ENCODE measurements at regions not wholly inside any gene's neighbourhood (a gene's known extent, or its start where the extent isn't known, plus 50 kb on each side); places are given as distances from the start of the nearest gene placed in this dataset.
"Not testable (repeated sequence)": the region's sequence is repeated elsewhere in the genome, so short reads cannot be mapped to it uniquely, and the experiment has no call there.

DNA sequence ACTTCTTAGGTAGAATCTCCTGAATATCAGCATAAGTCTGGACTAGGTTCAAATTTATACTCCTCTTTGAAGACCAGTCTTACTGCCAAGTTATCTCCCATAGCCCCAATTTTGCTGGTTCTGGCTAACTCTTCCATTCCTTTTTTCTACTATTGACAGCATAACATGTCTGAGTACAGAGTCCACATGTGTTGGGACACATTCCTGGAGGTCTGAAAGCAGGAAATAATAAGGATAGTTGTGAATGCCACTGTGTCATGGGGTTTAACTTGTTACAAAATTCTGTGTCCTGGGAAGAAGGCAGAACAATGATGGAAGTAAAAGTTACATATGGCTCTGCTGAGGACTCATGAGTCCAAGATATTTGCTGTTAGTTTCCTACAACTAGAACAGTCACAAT, 57.4 kb upstream of the ZBTB20 start:
- no peak for TF ChIP-seq ZNF274 (IDR thresholded peaks at IDR 0.05; ENCODE audit: low read depth, low read length)
- H3K4me3 ChIP-seq (ENCODE audit: low read length) = no peak overlapping the region

DNA sequence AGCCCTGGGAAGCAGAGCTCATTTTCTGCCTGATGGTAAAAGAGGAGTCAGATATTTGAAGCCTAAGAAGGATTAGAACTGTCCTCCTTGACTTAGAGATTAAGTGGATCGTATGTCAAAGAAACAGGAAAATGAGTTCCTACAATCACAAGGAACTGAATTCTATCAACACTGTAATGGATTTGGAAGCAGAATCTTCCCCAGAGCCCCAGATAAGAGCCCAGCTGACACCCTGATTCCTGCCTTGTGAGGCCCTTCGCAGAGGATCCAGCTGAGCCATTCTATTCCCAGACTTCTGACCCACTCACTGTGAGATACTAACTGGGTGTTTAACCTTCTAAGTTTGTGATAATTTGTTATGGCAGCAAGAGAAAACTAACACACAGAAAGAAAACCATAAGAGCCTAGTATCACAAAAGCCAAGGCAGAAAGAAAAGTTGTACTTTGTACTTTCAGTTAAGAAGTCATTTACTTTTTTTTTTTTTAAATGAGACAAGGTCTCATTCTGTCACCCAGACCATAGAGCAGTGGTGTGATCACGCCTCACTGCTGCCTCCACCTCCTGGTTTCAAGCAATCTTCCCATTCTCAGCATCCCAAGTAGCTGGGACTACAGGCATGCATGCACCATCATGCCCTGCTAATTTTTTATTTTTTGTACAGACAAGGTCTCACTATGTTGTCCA, 61.1 kb upstream of the ZBTB20 start:
- no peak for TF ChIP-seq ZNF274 (IDR thresholded peaks at IDR 0.05; ENCODE audit: low read depth, low read length)
- no peak overlapping the region for H3K4me3 ChIP-seq (ENCODE audit: low read length)

DNA sequence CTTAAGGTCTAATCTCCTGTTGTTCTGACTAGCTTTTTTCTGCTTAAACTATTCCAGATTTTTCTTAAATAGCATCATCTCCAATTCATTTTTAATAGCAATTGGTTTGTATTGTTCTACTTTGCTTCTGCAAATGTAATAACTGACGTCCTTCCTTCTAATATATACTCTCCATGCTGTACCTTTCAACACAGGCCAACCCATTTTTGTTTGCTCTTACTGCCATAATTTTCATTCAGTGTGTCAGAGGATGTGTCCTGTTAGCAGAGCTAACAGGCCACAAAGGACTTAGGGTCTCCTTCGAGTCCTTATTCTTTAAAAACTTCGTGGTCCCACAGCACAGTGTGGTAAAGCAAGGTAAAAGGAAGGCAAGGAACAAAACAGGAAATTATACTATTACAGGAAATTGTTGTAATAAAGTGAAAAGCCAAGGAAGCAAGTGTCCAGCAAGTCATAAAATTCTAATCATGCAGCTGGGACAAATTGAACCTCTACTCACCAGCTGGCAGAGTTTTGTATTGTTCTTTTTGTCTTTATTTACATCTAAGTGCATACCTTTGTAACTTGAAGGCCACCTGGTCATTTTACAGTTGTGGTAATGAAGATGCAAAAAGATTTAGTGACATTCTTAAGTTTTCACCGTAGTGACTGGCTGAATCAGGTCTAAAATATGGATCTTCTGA, 64.9 kb upstream of the ZBTB20 start:
- TF ChIP-seq ZNF274 (IDR thresholded peaks at IDR 0.05; ENCODE audit: low read depth, low read length) = no peak
- no peak overlapping the region for H3K4me3 ChIP-seq (ENCODE audit: low read length)

DNA sequence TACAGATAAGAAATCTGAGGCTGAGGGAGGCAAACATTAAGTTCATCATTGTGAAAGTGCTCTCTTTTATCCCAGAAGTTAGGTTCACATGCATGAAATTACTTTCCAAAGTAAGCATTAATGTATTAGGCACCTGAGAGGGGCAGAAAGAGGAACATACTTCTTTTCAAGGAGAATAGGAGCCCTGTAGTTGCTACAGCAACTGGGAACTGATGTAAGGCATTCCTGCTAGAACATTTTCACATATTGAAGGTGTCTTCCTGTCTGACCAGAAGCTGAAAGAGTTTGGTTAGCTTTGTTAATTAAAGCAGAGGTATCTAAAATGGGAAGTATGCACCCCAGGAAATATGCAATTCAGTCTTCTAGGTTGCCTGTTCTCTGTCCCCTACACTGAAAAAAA, 65.5 kb upstream of the ZBTB20 start:
- no peak for TF ChIP-seq ZNF274 (IDR thresholded peaks at IDR 0.05; ENCODE audit: low read depth, low read length)
- H3K4me3 ChIP-seq (ENCODE audit: low read length) = no peak overlapping the region

DNA sequence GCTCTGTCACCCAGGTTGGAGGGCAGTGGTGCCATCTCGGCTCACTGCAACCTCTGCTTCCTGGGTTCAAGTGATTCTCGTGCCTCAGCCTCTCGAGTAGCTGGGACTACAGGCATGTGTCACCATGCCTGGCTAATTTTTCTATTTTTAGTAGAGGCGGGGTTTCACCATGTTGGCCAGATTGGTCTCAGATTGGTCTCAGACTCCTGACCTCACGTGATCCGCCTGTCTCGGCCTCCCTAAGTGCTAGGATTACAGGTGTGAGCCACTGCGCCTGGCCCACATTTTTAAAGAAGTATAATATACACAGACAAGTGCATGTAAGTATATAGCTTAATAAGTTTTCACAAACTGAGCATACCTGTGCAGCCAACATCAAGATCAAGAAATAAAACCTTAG, 66.0 kb upstream of the ZBTB20 start:
- not testable (repeated sequence) for H3K4me3 ChIP-seq (ENCODE audit: low read length)

DNA sequence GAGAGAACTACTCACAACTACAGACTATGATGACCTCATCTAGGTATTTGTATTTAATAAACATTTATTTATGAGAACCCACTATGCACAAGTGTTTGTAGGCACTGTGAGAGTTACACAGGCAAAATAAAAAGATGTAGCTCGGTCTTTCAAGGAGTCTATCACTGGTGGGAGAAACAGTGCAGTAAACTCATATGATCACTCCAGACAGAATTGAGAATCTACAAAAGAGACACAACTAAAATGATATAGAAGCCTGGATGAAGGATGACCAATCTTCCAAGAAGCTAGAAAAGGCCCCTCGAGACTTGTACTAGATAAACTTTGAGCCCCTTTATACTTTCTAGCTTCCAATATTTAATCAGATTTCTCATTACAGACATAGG, 70.2 kb upstream of the ZBTB20 start:
- TF ChIP-seq ZNF274 (IDR thresholded peaks at IDR 0.05; ENCODE audit: low read depth, low read length) = no peak
- no peak overlapping the region for H3K4me3 ChIP-seq (ENCODE audit: low read length)

DNA sequence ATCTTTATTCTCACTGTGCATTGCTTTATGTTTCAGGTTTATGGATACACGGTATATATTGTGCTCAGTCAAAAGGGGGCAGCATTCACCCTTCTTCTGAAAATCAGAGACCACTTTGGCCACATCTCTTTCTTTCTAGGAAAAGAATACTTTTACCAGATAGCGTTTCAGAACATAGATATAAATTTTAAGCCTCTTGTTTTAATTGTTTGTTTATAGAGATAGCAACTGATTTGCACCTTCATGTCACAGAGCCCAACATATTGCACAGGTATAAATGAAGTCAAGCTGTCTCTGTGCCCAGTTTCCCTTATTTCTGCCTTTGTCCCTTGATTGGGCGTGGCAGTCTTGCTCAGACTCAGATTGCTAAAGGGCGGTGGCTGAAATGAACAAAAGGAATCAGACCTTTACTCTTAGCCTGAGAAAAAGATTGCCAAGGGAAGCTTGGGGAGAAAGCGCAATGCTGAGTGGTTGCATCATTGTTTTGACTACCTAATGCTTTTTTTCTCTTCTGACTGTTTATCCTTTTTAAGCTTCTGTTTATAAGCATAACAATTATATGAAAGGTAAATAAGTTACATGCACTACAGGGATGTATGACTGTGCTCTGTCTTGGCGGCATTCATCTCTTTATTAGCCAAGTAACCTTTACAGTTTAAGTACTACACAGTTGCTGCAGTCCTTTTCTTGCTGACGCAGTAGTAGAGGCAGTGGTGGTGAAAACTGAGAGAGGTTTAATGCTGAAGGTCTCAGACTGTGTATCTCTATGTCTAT, 70.8 kb upstream of the ZBTB20 start:
- no peak for TF ChIP-seq ZNF274 (IDR thresholded peaks at IDR 0.05; ENCODE audit: low read depth, low read length)
- no peak overlapping the region for H3K4me3 ChIP-seq (ENCODE audit: low read length)

DNA sequence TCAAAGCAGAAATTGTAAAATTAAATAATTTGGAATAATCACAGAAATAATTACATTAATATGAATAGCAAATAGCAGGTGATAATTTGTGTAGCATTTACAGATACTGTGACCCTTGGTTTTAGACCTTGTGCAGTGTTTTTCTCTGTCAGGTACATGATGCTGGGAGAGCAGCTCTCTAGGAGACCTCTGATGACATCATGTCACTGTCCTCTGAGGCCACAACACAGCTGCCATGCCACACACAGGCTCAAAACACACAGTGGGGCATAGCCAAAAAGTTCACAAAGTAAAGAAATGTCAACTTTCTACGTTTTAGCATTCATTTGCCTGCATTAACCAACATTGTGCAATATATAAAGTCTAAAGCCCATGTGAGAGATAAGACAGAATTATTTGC, 71.8 kb upstream of the ZBTB20 start:
- H3K4me3 ChIP-seq (ENCODE audit: low read length) = no peak overlapping the region
- no peak for TF ChIP-seq ZNF274 (IDR thresholded peaks at IDR 0.05; ENCODE audit: low read depth, low read length)

DNA sequence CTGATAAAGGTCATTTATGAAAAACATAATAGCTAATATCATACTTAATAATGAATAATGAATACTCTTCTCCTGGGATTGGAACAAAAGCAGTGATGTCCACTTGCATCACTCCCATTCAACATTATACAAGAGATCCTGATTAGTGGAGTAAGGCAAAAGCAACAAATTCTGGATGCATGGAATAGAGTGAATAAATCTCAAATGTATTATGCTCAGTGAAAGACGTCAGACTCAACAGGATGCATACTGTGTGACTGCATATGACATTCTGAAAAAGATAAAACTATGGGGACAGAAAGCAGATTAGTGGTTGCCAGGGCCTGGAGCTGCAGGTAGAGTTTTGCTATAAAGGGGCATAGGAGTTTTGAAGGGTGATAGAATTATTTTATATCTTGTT, 77.6 kb upstream of the ZBTB20 start:
- no peak overlapping the region for H3K4me3 ChIP-seq (ENCODE audit: low read length)
- no peak for TF ChIP-seq ZNF274 (IDR thresholded peaks at IDR 0.05; ENCODE audit: low read depth, low read length)

DNA sequence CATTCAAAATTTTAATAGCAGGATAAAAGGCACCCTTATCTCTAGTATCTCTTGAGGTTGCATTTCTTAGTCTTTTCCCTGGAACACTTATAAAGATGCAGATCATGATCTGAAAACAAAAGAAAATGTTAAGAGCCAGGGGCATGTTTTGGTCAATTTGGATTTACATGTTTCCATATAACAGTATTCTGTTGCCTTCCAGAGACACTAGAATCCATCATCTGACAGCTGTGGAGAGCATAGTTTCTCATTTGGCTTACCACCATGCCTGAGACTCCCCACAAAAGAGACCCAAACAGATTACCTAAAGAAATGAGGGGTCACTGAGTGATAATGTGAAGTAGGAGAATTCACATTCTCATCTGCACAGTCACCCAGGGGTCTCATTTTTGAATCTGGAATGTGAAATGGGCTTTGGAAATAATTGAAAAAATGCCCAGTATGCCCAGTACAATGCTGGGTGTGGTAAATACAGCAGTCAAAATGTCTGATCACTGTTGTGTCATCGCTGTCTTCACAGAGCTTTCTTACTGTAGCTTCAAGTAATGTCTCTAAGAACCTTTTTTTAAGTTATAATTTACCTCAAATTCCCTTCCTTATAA, 79.9 kb upstream of the ZBTB20 start:
- no peak overlapping the region for H3K4me3 ChIP-seq (ENCODE audit: low read length)
- no peak for TF ChIP-seq ZNF274 (IDR thresholded peaks at IDR 0.05; ENCODE audit: low read depth, low read length)

DNA sequence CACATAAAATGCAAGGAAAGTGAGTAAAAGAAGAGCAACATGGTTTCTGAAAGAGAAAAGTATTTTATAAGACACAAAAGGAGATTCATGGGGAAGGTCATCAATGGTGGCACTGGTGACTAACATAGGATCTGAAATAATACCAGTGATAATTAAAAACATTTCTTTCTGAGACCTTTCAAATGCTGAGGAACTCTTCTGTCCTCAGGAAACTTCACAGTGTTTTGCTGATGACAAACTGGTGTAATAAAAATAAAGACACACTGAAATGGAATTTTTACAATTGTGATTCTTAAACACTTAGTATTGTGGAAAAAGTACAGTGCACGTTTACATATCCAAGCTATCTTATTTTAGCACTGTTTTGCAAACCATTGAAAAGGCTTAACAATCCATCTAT, 80.4 kb upstream of the ZBTB20 start:
- no peak overlapping the region for H3K4me3 ChIP-seq (ENCODE audit: low read length)
- no peak for TF ChIP-seq ZNF274 (IDR thresholded peaks at IDR 0.05; ENCODE audit: low read depth, low read length)

DNA sequence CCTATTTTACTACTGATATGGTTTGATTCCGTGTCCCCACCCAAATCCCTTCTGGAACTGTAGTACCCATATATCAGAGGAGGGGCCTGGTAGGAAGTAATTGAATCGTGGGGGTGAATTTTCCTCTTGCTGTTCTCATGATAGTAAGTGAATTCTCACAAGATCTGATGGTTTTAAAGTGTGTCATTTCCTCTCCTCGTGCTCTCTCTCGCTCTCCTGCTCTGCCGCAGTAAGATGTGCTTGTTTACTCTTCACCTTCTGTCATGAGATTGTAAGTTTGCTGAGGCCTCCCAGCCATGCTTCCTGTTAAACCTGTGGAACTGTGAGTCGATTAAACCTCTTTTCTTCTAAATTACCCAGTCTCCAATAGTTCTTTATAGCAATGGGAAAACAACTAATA, 81.2 kb upstream of the ZBTB20 start:
- TF ChIP-seq ZNF274 (IDR thresholded peaks at IDR 0.05; ENCODE audit: low read depth, low read length) = no peak
- no peak overlapping the region for H3K4me3 ChIP-seq (ENCODE audit: low read length)

DNA sequence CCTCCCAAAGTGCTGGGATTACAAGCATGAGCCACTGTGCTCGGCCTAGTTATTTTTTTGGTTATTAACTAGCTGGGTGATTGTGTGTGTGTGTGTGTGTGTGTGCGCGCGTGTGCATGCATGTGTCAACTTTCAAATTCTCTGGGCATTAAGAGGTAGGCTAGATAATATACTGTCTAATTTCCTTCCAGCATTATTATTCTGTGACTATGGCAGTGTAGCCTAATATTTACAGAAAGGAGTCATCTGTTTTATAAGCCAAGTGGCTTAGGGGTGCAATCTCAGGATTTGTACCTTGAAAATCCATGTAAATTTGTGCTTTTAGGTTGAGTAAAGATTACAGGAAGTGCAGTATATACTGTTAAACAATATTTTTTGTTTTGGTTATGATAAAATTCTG, 85.1 kb upstream of the ZBTB20 start:
- H3K4me3 ChIP-seq (ENCODE audit: low read length) = no peak overlapping the region
- no peak for TF ChIP-seq ZNF274 (IDR thresholded peaks at IDR 0.05; ENCODE audit: low read depth, low read length)

DNA sequence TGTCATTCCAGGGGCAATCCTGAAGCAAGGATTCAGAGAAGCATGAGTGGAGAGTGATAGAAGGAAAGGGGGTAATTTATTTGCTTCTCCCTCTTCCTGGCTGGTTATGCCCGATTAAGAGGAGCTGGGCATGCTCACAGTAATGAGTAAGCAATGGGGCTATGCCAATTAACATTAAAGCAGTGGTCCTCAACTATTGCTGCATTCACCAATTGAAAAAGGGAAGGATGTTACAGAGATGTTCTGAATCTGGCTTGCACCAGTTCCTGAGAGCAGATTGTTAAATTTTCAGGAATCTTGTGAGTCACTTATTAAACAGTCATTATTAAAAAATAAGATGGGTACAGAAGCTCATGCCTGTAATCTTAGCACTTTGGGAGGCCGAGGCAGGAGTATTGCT, 85.9 kb upstream of the ZBTB20 start:
- no peak for TF ChIP-seq ZNF274 (IDR thresholded peaks at IDR 0.05; ENCODE audit: low read depth, low read length)
- no peak overlapping the region for H3K4me3 ChIP-seq (ENCODE audit: low read length)

DNA sequence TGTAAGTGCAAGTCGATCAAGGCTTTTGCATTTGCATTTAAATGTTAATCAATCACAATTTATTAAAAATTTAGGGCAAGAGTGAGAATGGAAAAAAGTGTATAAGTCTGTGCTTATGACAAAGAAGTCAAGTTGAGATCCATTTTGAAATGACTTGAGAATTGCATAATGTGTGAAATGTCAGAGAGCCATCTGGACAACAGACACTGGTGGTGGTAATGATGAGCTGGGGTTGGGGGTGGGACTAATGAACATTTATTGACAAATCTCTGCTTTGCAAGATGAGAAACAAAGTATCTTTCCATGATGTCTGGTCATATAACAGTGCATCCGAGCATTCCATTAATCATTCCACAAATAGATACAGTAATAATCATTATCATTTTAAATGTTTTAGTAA, 89.4 kb upstream of the ZBTB20 start:
- TF ChIP-seq ZNF274 (IDR thresholded peaks at IDR 0.05; ENCODE audit: low read depth, low read length) = no peak
- no peak overlapping the region for H3K4me3 ChIP-seq (ENCODE audit: low read length)

Measured in GM08714 (cell line).